GM12878 (cell line): ENCODE measurements at regions not wholly inside any gene's neighbourhood (a gene's known extent, or its start where the extent isn't known, plus 50 kb on each side); places are given as distances from the start of the nearest gene placed in this dataset.

Source experiments
- ATAC-seq: fragments of 200-7000 bp; cut with Tn5 transposase; 3 replicates; pipeline ENCODE4 v1.9.1; 2020; ENCODE audit warnings: mild to moderate bottlenecking, moderate library complexity
- BruUV-seq: library from RNA; stranded (reverse); fragments of 400-500 nt; replicated peaks from 2 replicates; lab custom pipeline; 2021; lab: Mats Ljungman, UMichigan
- CTCF ChIA-PET: fragments of 300-600 bp; sonication (Branson Sonifier 250); formaldehyde crosslinking; extraction: SDS; loops from one replicate; lab custom pipeline; 2021; ENCODE audit warnings: inconsistent platforms; lab: Yijun Ruan, JAX
- POLR2A ChIA-PET: fragments of 350-600 bp; formaldehyde crosslinking; extraction: SDS; loops from one replicate; lab custom pipeline; 2021; ENCODE audit warnings: inconsistent platforms; lab: Charles Lee
- RAD21 ChIA-PET: fragments of 300-600 bp; sonication (Branson Sonifier 250); formaldehyde crosslinking; loops from one replicate; lab custom pipeline; 2023; ENCODE audit warnings: antibody characterized with exemption; ENCODE audit not compliant: unreplicated experiment; lab: Charles Lee
- SMC1A ChIA-PET: fragments of 300-600 bp; sonication (Branson Sonifier 250); formaldehyde crosslinking; loops from one replicate; lab custom pipeline; 2023; ENCODE audit not compliant: unreplicated experiment, uncharacterized antibody; lab: Charles Lee
- DNase-seq: peaks from one replicate; pipeline ENCODE4 v3.0.0-alpha.2; 2011; ENCODE audit warnings: low read depth, low spot score
- FAIRE-seq: peaks from 3 replicates; lab custom pipeline; 2011; peaks lifted over from hg19 to GRCh38; lab: Jason Lieb, UNC
- H2AFZ ChIP-seq: 2 replicates; pipeline ENCODE4 v1.6.0; 2011; ENCODE audit warnings: low read depth, low read length, control low read depth; ENCODE audit not compliant: control insufficient read depth
- H3K27ac ChIP-seq: 2 replicates; pipeline ENCODE4 v1.5.1; 2011; ENCODE audit warnings: control low read depth; ENCODE audit not compliant: control insufficient read depth, insufficient read depth
- H3K27me3 ChIP-seq, 2 experiments: replicated peaks in 1 of 2; 2 replicates each; pipeline versions ENCODE4 v1.6.0 to v1.6.1; 2011; ENCODE audit warnings: low read length in 1 of 2; ENCODE audit not compliant: control insufficient read depth in 2 of 2, insufficient read depth in 2 of 2
- H3K36me3 ChIP-seq, 2 experiments: 2 replicates each; pipeline ENCODE4 v1.5.1; 2011; ENCODE audit warnings: low read length in 1 of 2; ENCODE audit not compliant: control insufficient read depth in 2 of 2, insufficient read depth in 2 of 2
- H3K4me1 ChIP-seq: 2 replicates; pipeline ENCODE4 v1.6.1; 2011; ENCODE audit warnings: mild to moderate bottlenecking, low read length, moderate library complexity, mixed read lengths; ENCODE audit not compliant: control insufficient read depth, insufficient read depth
- H3K4me2 ChIP-seq: 2 replicates; pipeline ENCODE4 v1.6.0; 2011; ENCODE audit warnings: control low read depth; ENCODE audit not compliant: control insufficient read depth, insufficient read depth
- H3K4me3 ChIP-seq: fragments of 200-600 bp; sonication (generic); 2 replicates; pipeline ENCODE4 v1.5.1; 2016
- H3K79me2 ChIP-seq: 2 replicates; pipeline ENCODE4 v1.6.0; 2011; ENCODE audit warnings: low read length; ENCODE audit not compliant: control insufficient read depth, insufficient read depth
- H3K9ac ChIP-seq: 2 replicates; pipeline ENCODE4 v1.8.0; 2011; ENCODE audit warnings: low read length, control low read depth, mixed read lengths; ENCODE audit not compliant: control insufficient read depth, insufficient read depth
- H3K9me3 ChIP-seq: replicated peaks from 3 replicates; pipeline ENCODE4 v1.5.1; 2011; ENCODE audit warnings: mild to moderate bottlenecking, low read length; ENCODE audit not compliant: control insufficient read depth, insufficient read depth
- H4K20me1 ChIP-seq: 2 replicates; pipeline ENCODE4 v1.6.0; 2011; ENCODE audit not compliant: control insufficient read depth, insufficient read depth
- CHD1 ChIP-seq: IDR thresholded peaks from 2 replicates; pipeline ENCODE4 v1.6.1; 2012; ENCODE audit warnings: low read depth, low read length, improper control_type of control experiment
- EGR1 ChIP-seq, 2 experiments: IDR thresholded peaks; 1 replicate in 1 of 2; 2 replicates in 1 of 2; pipeline ENCODE4 v1.6.1; 2011 to 2012; ENCODE audit warnings: low read depth in 2 of 2, low read length in 2 of 2, borderline replicate concordance in 1 of 2, mild to moderate bottlenecking in 1 of 2, moderate library complexity in 1 of 2
- ELK1 ChIP-seq: IDR thresholded peaks from 2 replicates; pipeline ENCODE4 v1.6.1; 2012; ENCODE audit warnings: low read depth, low read length, improper control_type of control experiment
- HDAC6 ChIP-seq: fragments of 200-600 bp; sonication (generic); IDR thresholded peaks from one replicate; pipeline ENCODE4 v1.8.0; 2017; ENCODE audit warnings: antibody characterized with exemption; ENCODE audit not compliant: unreplicated experiment
- JUND ChIP-seq: IDR thresholded peaks from 2 replicates; pipeline ENCODE4 v1.6.1; 2012; ENCODE audit warnings: low read depth, mild to moderate bottlenecking, low read length, improper control_type of control experiment, moderate library complexity
- KLF5 ChIP-seq: fragments of 450-650 bp; IDR thresholded peaks from 2 replicates; pipeline ENCODE4 v1.6.1; 2014; ENCODE audit warnings: mild to moderate bottlenecking; ENCODE audit not compliant: partially characterized antibody
- MAX ChIP-seq: IDR thresholded peaks from 2 replicates; pipeline ENCODE4 v1.6.1; 2012; ENCODE audit warnings: low read depth, low read length, improper control_type of control experiment
- MTA2 ChIP-seq: fragments of 450-650 bp; IDR thresholded peaks from 2 replicates; pipeline ENCODE4 v1.6.1; 2016; ENCODE audit warnings: low read depth, mild to moderate bottlenecking, moderate library complexity
- NR2C1 ChIP-seq: fragments of 450-650 bp; IDR thresholded peaks from 2 replicates; pipeline ENCODE4 v1.6.1; 2017; ENCODE audit warnings: antibody characterized with exemption, mild to moderate bottlenecking, moderate library complexity
- PML ChIP-seq: IDR thresholded peaks from 2 replicates; pipeline ENCODE4 v1.6.1; 2012; ENCODE audit warnings: low read length, inconsistent platforms
- POLR2AphosphoS5 ChIP-seq: IDR thresholded peaks from 2 replicates; pipeline ENCODE4 v1.6.1; 2011; ENCODE audit warnings: mild to moderate bottlenecking, low read length, inconsistent platforms
- SRF ChIP-seq, 2 experiments: IDR thresholded peaks; 2 replicates each; pipeline ENCODE4 v1.6.1; 2011; ENCODE audit warnings: low read depth in 2 of 2, low read length in 2 of 2, mild to moderate bottlenecking in 1 of 2, moderate library complexity in 1 of 2
- USF2 ChIP-seq: IDR thresholded peaks from 2 replicates; pipeline ENCODE4 v1.6.1; 2011; ENCODE audit warnings: low read depth, low read length, improper control_type of control experiment, borderline replicate concordance
- WRNIP1 ChIP-seq: IDR thresholded peaks from 2 replicates; pipeline ENCODE4 v1.6.1; 2011; ENCODE audit warnings: low read depth, low read length, improper control_type of control experiment, borderline replicate concordance
- ZNF687 ChIP-seq: fragments of 450-650 bp; IDR thresholded peaks from 2 replicates; pipeline ENCODE4 v1.6.1; 2017; ENCODE audit warnings: mild to moderate bottlenecking, moderate library complexity
- ZSCAN29 ChIP-seq: fragments of 450-650 bp; IDR thresholded peaks from 2 replicates; pipeline ENCODE4 v1.6.1; 2017; ENCODE audit warnings: mild to moderate bottlenecking, moderate library complexity
- WGBS: methylation state at CpG from one replicate; pipeline ENCODE4 v1.1.6; 2016; ENCODE audit warnings: low lambda C conversion rate; ENCODE audit not compliant: insufficient replicate concordance, insufficient coverage; ENCODE audit errors: missing lambda C conversion rate; 5-methylcytosine and 5-hydroxymethylcytosine counted together
- in situ Hi-C: fragments of 300-500 bp; cut with MboI; formaldehyde crosslinking; loops from 9 replicates; pipeline ENCODE4 v1.14.3; 2018; ENCODE audit warnings: mixed read lengths
- intact Hi-C: fragments of 100-400 bp; cut with micrococcal nuclease; formaldehyde crosslinking; loops from one replicate; pipeline ENCODE4 v1.14.2; 2022; ENCODE audit not compliant: unreplicated experiment

- no peak for TF ChIP-seq SRF (IDR thresholded peaks at IDR 0.05; ENCODE audit: low read depth in 2 of 2, low read length in 2 of 2)
- no peak for TF ChIP-seq KLF5
- TF ChIP-seq ELK1, result no peak
- TF ChIP-seq MTA2, result no peak
Measured at GRCh38 chr6:112881828-112882780, 535.0 kb downstream of the RFPL4B start (continued).

- no peak overlapping the region for H3K4me3 ChIP-seq
- no peaks in the 10 kb centered on the region for H3K27me3 ChIP-seq
- DNase-seq (no peak), FAIRE-seq (no peak), ATAC-seq (no peak)
- H4K20me1 ChIP-seq, result no peaks in the 10 kb centered on the region
- SMC1A ChIA-PET, result interaction anchor here (1.1 to 4.4 kb wide), 6 partner anchors 9 to 997 kb away, joined by 3 to 28 read pairs (median 4); no protein-coding TSS in a partner anchor
- H3K36me3 ChIP-seq, result no peaks in the 10 kb centered on the region
- in situ Hi-C loops, result no loop called here
- no peak overlapping the region for H3K9ac ChIP-seq
- no peaks in the 10 kb centered on the region for H3K9me3 ChIP-seq
- H3K4me2 ChIP-seq, result no peak overlapping the region
- H3K27ac ChIP-seq, result no peak overlapping the region
- CTCF ChIA-PET, result interaction anchor here (1.2 to 8.4 kb wide), 5 partner anchors 10 to 1024 kb away, joined by 3 to 88 read pairs (median 5); no protein-coding TSS in a partner anchor
- intact Hi-C loops, result loop anchor here (5.0 kb wide), 1 partner anchor 994 kb away; no protein-coding TSS in a partner anchor
- H3K4me1 ChIP-seq, result no peaks in the 10 kb centered on the region
- 41% methylated on average over 3 of the region's 3 CpGs for WGBS
- H2AFZ ChIP-seq, result no peak overlapping the region
- no peaks in the 10 kb centered on the region for H3K79me2 ChIP-seq
- BruUV-seq, result no TSS peak
- RAD21 ChIA-PET, result interaction anchor here (1.4 to 1.8 kb wide), 3 partner anchors 52 to 990 kb away, joined by 3 to 4 read pairs (median 3); no protein-coding TSS in a partner anchor
- POLR2A ChIA-PET, result no interaction called here
- no peak for TF ChIP-seq WRNIP1
- no peak for TF ChIP-seq USF2
- no peak for TF ChIP-seq ZNF687
- no peak for TF ChIP-seq HDAC6
- no peak for TF ChIP-seq CHD1
- no peak for TF ChIP-seq ZSCAN29
- no peak for TF ChIP-seq POLR2AphosphoS5
- TF ChIP-seq PML, result no peak
- no peak for TF ChIP-seq EGR1 (IDR thresholded peaks at IDR 0.05; ENCODE audit: borderline replicate concordance in 1 of 2, low read depth in 2 of 2, low read length in 2 of 2)
- TF ChIP-seq MAX, result no peak
- TF ChIP-seq NR2C1, result no peak
- no peak for TF ChIP-seq JUND
Measured at GRCh38 chr6:112883095-112883494, 536.0 kb downstream of the RFPL4B start.
